ENCODE measurements at regions not wholly inside any gene's neighbourhood (a gene's known extent, or its start where the extent isn't known, plus 50 kb on each side); places are given as distances from the start of the nearest gene placed in this dataset.

DNA sequence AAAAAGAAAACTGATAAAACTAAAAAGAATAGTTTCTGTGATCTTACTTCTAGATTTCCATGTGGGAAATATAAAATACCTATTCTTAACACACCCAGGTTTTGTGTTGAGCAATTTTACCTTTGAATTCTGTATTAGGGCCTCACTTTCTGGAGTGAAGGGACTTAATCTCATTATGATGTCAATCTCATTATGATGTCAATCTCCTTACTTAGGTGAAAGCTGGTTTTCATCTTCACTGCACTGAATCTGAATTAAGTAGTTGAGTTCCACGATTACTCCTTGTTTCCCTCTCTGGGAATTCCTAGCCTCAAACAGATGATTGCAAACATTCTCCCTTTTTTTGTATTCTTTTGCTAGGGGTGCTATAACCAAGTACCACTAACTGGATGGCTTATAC lies 1367.2 kb downstream of the EFNB2 start:
- TF ChIP-seq, protein P1, sequence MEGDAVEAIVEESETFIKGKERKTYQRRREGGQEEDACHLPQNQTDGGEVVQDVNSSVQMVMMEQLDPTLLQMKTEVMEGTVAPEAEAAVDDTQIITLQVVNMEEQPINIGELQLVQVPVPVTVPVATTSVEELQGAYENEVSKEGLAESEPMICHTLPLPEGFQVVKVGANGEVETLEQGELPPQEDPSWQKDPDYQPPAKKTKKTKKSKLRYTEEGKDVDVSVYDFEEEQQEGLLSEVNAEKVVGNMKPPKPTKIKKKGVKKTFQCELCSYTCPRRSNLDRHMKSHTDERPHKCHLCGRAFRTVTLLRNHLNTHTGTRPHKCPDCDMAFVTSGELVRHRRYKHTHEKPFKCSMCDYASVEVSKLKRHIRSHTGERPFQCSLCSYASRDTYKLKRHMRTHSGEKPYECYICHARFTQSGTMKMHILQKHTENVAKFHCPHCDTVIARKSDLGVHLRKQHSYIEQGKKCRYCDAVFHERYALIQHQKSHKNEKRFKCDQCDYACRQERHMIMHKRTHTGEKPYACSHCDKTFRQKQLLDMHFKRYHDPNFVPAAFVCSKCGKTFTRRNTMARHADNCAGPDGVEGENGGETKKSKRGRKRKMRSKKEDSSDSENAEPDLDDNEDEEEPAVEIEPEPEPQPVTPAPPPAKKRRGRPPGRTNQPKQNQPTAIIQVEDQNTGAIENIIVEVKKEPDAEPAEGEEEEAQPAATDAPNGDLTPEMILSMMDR (conservative IDR thresholded peaks at IDR 0.05; ENCODE audit: low read length) = no peak
- TF ChIP-seq EZH2phosphoT487 (IDR thresholded peaks at IDR 0.05; ENCODE audit: borderline replicate concordance, low read depth, low read length) = no peak

Data from OCI-LY7 (cell line).